ENCODE measurements at regions not wholly inside any gene's neighbourhood (a gene's known extent, or its start where the extent isn't known, plus 50 kb on each side); places are given as distances from the start of the nearest gene placed in this dataset.

DNA sequence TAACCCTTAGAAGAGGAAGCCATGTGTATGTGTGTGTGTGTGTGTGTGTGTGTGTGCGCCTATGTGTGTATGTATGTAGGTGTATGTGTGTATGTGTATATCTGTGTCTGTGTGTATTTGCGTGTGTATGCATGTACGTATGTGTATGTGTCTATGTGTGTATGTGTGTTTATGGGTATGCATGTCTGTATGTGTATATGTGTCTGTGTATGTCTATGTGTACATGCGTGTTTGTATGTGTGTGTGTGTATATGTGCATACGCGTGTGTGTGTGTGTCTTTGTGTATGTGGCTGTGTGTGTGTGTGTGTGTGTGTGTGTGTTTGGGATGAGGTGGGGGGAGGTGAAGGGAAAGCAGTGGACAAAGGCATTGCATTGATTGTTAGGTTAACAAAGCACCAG lies 380.2 kb downstream of the HRH4 start:
- DNase-seq, result no peak

DNA sequence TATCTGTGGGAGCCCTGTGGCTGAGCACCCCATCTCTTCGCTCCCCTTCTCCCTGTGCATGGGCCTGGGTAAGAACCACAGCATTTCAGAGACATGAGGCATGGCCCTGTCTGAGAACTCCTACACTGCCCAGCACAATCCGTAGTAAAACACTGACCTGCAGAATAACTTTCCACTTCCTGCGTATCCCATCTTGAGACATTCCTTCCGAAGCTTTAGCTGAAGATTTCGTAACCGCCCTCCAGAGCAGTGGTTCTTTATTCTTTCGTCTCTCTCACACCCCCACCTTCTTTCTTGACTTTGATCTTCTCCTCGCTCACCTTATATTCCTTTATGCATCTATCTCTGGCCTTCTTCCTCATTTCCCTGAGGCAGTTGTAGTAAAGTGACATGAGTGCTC lies 381.1 kb downstream of the HRH4 start:
- DNase-seq, result no peak

DNA sequence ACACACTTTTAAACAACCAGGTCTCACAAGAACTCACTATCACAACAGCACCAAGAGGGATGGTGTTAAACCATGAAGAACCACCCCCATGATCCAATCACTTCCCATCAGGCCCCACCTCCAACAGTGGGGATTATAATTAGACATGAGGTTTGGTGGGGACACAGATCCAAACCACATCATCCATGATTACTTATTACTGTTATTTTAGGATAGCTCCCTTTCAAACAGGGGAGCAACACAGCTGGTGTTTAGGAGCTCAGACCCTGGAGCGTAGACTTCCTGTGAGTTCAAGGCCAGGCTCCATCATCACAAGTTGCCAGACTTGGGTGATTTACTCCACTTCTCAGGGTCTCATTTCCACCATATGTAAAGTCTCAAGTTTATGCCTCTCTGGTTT lies 382.7 kb downstream of the HRH4 start:
- no peak for DNase-seq

DNA sequence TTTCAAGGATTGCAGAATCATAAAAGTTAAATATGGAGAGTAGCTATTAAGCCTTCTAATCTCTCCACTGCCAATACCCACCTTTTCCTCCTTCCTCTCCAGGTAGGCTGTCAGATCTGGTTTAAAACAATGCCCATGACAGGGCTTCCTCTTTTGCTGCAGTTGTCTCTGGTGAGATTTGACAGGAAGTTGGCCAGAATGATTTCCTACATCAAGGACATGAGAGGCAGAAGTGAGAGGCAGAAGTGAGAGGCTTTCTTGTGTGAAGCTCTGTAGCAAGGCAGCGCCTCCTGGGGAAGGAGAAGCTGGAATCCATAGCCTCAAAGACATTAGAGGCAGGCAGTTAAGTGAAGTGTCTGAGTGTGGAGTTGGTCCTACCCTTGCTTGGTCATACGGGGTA lies 385.7 kb downstream of the HRH4 start:
- DNase-seq, result no peak

DNA sequence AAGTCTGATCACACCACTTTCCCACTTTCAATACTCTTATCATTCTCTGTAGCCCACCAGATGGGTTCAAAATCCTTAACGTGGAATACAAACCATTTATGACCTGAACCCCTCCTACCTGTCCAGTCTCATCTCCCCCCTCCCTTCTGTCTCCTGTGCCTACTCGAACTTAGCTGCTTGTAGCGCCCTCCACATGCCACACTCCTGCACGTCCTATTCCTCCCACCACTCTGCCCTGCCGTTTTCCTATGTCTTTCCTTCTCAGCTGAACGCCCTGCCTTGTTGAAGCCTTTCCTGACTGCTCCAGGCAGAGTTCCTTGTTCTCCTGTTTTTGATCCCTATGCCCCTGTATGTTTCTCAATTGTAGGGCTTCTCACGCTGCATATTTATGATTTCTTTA lies 390.1 kb downstream of the HRH4 start:
- no peak for DNase-seq

DNA sequence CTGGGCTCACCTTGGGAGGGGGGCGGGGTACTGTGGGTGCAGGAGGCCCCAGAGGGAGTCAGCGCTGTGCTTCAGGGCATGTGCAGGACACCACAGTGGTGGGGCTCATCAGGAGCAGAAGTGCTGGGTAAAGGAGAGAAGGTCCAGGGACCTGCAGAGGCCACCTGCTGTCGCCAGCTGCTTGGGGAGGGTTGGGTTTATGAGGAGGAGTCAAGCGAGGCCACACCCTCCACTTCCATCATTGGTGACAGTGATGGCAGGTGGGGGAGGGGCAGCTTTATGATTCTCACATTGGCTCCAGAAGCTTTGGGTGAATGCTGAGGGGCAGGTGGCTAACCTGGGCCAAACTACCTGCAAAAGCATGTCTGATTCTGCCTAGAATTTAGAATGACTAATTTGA lies 392.6 kb downstream of the HRH4 start:
- no peak for DNase-seq

DNA sequence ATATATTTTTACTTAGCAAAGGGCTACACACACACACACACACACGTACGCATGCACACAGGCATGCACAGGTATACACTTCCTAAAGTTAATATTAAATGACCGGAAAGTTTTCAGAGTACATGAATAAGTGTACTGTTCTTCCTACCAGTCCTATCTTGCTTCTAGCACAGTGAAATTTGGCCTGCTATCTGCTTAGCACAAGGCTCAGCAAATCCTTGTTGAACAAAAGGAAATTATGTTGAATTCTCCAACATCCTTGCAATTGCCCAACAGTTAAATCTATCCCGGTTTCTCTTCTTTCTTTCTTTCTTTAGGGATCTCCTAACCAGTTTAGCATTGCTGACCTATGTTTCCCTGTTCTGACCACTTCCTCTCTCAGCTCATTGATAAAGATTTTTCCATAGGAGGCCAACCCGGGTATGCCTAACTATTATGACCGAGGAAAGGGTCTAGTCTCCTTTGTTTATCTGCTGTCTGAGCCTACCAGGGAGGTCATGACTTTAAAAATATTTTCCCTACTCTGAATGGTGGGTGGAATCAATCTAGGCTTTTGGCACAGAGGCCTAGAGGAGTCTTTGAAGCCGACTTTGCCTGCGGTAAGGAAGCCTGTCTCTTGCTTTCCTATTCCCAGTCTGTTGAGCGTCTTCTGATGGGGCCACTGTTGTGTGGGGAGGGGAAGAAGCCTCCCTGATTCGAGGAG lies 400.7 kb downstream of the HRH4 start:
- DNase-seq, result no peak

DNA sequence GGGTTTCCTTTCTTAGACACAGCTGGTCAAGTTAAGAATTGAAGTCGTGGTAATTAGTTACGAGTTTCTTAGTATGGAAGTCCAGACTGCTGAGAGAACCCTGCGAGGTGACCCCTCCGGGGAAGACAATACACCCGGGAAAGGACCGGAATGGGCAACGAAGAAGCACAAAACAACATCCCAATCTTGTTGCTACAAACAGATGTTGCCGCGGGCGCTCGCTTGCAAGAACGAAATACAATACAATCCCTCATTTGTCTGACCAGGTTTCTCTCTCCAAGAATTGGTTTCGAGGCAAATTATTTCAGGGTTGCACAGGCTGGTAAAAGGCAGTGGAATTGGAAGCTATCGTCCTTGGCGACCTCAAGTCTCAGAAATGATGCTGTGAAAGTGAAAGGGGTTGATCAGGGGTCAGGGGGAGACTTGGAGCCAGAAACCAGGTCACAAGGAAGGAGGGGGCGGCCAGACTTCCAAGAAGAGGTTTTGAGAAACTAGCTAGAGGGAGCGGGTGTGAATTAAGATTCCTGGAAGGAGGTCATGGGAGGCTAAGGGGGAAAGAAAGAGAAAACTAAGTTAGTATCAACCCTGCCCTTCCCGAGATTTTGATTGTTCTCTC lies 401.9 kb downstream of the HRH4 start:
- no peak for DNase-seq

DNA sequence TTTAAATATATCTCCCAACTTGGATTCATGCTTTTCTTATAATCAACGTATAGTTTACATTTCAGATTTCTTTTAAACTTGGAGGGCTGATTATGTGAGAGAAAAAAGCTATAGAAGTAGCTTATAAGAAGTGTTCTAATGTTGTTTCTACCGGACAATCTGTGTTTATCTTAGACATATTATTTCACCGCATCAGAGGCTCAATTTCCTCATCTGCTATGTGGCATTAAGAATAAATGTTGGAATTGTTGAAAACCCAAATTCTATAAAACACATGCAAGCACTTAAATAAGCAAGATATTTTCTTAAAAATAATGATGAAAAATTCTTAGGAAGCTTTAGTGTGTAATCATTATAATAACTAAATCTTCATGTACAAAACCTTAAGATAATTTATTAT lies 407.9 kb downstream of the HRH4 start:
- DNase-seq, result no peak

DNA sequence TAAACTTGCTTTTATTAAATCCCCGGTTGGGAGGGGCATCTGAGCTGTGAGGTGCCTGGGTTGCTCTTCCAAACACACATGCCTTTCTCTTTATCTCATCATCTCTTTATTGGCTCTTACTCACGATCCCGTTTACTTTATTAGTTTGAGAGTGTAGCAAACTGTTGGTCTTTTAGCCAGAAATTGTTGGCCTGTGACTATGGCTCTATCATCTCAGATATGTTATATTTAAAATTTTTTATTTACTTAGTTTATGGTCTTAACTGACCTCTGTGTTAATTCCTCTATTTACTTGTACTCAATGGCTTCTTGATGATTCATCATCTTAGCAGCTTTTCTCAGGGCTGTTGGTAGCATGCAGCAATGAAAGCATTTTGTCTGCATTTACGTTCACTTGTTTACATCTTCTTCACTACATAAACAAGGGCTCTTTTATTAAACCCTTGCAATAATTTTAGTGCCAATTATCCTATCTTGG lies 408.4 kb downstream of the HRH4 start:
- no peak for DNase-seq

DNA sequence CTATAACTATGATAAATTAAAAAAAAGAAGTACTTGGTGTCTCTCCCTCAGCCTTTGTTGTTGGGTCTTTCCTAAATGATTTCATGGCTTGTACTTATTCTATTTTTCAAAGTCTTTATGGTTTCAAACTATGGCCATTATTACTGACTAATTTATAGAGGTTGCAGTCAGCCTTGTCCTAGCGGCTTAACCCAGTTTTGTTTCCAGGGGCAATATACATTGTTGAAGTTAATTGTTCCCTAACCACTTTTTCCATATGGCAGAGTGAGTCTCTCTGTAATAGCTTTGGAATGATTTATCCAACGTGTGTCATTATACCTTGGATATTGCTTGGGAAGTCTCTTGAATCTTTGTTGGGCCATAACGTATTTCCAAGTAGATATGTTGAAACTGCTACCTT lies 408.8 kb downstream of the HRH4 start:
- no peak for DNase-seq

DNA sequence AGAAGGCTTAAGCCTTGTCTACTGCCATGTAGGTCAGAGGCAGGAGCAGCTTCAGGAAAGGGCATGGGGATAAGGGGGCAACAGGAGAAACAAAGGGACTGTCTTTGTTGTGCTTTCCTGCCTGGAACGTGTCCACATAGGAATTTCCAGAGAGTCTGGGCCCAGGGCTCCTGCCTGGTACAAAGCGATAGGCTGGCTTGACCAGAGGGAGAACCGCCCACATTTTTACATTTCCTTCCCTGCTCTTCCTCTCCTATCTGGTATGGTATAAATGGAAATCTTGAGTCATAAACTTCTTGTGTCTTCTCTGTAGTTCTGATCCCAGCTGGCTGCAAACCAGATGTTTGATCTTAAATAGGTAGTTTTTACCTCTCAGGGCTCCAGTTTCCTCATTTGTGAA lies 414.8 kb downstream of the HRH4 start:
- DNase-seq, result no peak

DNA sequence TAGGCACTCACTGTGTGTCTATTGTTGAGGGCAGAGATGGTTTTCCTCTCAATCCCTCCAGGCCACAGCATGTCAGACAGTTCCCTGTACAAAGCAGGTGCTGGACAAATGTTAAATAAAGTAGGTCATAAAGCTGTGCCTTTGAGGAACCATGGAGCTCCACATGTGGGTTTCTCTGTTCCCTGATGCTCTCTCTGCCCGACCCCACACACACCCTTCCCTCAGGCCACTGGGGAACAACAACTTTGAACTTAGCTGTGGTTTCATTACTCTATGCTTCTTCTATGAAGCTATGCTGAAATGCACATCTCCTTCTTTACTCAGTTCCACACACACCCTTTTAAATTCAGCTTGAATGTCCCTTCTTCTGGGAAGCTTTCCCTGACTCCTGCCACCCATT lies 415.3 kb downstream of the HRH4 start:
- DNase-seq, result no peak

DNA sequence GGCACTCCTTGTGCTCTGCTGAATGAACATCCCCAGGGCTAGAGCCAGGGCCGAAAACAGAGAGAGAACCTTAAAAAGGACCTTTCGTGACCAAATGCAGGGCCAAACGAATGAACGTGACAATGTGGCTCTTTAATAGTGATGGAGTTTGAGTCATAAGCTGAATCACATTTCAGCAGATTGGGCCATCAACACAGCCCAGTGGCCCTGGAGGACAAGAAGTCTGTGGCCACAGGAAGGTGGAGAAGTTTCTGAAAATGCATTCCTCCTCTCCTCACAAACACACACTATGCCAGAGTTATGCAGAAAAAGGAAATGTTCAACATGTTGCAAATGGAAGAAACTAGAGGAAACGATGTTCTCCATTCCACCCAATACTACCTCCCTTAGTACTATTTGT lies 415.8 kb downstream of the HRH4 start:
- no peak for DNase-seq

DNA sequence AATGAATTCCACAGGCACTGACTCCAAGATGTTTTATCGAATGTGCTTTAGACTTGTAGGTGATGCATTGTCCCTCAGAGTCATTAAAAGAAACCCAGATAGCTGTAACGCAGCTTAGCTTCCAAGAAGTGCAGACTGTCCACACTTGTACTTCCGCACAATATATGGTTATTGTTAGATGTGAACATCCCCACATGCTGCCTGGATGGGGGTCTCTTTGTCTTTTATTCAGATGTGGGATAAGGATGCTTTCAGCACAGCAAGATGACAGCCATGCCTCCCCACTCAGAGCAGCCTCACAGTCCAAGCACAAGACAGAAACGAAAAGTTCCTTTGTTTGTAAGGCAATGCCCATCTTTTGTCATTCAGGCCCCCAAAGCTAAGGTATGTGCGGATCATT lies 416.6 kb downstream of the HRH4 start:
- DNase-seq, result no peak

DNA sequence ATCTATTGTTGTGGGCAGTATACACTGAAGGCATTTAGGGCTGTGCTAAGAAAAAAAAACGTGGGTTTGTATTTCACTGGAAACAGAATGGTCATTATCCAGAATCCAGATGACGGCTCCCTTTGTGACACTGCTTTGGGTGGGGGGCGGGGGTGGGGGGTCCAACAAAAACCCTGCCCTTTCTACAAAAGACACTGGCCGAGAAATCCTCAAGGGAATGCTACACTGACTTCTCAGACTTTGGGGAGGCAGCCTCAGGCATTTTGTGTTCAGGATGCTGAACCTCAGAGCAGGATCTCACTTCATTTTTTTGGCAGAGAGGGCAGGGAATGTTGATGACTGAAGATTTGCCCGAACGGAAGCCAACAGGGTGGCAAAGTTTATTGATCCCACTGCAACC lies 417.1 kb downstream of the HRH4 start:
- no peak for DNase-seq

DNA sequence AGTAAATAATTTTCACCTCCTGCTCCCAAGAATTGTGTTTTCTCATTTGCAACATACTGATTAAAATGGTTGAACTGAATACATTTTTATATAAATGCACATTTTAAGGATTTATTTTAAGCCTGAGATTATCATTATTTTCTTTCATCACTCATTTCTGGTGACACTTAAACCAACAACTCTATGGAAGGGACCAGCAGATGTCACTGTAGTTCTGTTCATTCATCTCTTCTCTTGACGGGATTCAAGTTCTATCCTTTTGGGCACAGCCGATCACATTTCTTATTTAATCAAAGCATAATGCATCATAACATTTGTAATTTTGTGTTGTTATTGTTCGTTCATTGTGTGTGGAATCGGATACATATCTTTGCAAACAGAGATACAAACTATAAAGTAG lies 417.9 kb downstream of the HRH4 start:
- DNase-seq, result no peak

DNA sequence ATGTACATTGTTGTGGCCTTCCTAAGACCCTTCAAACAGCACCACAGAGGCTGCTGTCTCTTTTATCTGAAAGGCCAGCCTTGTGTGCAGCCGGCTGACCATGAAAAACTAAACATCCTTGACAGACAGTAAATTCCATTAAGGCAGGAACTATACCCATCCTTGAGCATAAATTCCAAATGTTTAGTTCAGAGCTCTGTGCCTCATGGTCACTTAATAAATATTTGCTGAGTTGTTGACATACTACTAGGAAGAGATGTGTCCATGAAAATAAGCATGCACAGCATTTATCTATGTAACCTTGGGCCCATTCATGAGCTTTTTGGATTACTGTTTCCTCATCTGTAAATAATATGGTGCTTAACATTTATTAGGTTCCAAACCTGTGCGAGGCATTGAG lies 424.8 kb downstream of the HRH4 start:
- DNase-seq, result no peak

DNA sequence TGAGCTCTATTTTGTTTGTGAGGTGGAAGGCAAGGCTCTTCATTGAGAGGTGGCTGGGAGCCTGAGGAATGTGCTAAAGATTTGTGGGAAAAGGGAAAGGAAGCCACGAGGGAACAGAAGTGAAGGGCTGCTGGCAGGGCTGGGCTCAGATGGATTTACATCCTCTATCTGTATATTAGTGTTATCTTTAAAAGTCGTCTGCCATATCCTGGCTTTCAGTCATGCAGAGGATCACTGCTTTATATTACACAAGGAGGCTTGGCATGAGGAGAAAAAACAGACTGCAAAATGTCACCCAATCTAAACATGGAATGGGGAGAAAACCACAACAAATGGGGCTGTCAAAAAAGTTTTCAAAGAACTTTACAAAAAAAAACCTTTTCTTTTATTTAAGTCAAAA lies 434.4 kb downstream of the HRH4 start:
- DNase-seq, result no peak

DNA sequence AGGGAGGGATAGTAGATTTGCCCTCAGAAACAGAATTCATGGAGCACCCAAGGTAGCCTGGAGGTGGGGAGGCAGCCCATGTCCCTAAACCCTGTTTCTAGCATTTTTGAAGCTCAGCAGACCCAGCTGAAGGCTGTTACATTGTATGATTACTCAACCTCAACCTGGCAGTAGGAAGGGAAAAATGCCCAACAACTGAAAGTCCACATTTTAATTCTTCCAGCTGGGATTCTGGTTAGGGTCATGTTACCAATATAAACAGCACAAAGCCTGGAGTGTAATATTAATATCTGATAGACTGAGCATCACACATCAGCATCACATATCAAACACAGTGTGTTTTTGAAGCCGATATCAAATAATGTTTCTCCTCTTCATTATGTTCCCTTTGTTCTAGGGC lies 437.0 kb downstream of the HRH4 start:
- no peak for DNase-seq

DNA sequence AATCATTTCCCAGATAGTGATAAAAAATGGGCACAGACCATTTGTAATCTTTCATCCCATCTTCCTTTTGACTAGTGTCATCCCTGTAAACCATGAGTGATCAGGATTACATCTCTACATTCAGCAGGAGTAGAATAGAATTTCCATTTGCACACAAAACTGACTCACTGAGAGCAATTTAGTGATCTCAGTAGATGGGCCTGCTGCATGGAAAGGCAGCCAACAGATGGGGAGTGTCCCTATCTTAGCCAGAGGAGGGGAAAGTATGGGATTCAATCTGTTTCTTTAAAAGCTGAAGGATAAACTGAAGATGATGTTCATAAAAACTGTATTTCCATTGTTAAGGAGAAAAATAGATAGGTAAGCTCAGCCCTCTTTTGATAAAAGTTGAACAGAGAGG lies 441.7 kb downstream of the ZNF521 start:
- DNase-seq, result no peak

DNA sequence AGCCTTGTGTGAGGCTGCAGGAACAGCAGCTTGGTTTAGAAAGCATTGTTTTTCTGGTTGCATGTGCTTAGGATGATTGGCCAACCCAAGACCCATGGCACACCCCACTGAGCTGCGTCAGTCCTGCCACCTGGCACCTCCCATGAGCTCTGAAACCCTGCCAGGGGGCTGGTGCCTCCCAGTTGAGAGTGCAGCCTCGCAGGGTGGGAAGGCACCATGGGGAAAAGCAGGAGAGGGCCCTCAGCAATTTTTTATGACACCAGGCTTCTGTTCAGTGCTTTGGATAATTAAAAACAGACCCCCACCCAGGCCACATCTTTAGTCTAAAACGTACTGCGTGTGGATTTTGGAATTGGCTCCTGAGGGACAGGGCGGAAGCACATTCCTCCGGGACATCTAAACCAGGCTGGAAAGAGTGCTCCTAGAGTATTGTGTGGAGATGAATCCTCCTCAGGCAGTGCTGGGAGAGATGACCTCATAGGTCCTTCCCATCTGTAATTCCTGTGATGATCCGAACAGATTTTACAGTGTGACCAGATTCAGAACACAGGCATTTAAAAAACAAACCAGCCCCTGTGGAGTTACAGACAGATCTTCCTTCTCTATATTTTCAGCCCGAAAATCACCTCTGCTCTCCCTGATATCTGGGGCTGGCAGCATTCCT lies 438.3 kb downstream of the ZNF521 start:
- no peak for DNase-seq

DNA sequence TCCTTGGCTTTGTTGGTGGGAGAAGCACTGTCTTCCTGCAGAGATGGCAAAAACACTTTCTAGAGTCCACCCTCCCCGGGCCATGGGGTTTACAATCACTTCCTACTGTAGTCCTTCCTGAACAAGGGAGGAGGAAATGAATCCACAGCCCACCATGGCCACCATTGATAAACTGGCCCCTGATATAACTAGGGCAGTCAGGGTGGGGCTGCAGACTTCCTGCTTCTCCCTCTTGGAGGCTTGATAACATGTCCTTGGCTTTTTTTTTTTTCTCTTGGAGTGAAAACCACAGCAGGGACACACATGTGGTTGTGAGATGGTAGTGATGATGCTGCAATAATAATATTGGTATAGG lies 437.8 kb downstream of the ZNF521 start:
- no peak for DNase-seq

DNA sequence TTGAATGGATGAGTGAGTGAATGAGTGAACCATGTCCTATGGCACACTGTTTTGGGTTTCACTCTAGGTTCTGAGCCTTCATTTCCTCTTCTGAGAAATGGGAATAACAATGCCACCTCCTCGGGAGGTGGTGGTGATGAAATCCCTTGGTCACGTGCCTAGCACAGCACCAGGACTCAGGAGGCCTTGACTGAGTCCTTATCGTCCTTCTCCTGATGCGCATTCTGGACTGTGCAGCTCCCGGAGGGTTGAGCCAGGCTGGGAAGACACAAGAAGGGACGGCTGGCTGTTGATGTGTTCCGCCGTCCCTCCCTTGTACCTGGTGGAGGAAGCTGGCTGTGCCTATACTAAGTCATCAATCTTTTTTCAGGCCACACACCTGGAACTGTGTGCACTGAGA lies 437.3 kb downstream of the ZNF521 start:
- DNase-seq, result no peak

DNA sequence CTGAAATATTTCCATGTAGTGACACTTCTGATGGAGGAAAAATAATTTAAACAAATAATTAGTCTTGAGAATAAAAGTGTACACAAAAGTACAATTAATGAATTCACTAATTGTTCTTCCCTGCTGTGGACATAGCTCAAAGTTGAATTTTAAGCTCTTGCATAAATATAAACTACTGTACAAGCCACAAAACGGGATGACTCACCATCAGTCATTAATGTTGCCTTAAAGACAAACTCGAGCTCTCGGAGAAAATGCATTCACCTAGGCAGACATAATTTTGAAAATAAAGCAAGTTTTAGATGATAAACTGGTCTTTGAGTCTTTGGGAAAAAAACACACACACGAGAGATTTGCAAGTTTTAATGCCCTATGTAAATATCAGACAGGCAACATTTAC lies 436.4 kb downstream of the ZNF521 start:
- no peak for DNase-seq
